HT1080 (cell line): ENCODE measurements at regions not wholly inside any gene's neighbourhood (a gene's known extent, or its start where the extent isn't known, plus 50 kb on each side); places are given as distances from the start of the nearest gene placed in this dataset.
"Not testable (repeated sequence)": the region's sequence is repeated elsewhere in the genome, so short reads cannot be mapped to it uniquely, and the experiment has no call there.

Experiments
- DNase-seq: peaks from one replicate; pipeline ENCODE4 v3.0.0-alpha.2; 2015; ENCODE audit warnings: low read depth

DNA sequence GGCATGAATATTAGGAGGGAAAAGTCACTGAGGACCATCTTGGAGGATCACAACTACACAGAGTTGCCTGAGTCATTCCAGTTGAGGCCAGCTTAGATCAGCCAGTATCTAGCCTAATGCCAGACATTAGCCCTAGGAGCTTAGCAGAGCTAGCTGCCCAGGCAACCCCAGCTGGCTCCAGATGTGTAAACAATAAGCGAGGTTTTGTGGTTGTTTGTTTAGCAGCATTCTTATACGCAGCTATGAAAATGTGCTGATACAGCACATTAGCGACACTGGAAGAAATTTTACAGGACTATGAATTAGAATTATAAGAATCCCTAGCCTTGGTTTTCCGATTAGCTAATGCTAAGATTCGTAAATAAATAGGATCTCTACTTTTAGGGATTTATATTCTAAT lies 59.3 kb downstream of the BTBD3 start:
- no peak for DNase-seq

DNA sequence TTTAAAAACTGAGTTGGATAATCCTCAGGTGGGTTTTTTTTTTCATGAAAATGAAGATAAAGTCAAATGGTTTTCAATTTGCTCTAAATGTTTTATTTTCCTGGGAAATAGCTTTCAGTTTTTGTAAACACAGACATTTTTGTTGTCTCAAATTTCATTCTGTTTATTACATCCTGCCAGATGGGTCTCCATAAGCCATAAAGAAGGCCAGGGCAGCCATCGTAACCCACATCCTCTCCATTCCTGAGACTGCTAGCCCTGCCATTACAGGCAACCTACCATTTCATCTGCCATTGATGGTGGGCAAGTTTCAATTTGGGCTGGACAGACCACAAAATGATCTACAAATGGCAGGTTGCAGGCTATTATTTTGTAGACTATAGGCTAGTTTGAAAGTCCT lies 60.8 kb downstream of the BTBD3 start:
- no peak for DNase-seq

DNA sequence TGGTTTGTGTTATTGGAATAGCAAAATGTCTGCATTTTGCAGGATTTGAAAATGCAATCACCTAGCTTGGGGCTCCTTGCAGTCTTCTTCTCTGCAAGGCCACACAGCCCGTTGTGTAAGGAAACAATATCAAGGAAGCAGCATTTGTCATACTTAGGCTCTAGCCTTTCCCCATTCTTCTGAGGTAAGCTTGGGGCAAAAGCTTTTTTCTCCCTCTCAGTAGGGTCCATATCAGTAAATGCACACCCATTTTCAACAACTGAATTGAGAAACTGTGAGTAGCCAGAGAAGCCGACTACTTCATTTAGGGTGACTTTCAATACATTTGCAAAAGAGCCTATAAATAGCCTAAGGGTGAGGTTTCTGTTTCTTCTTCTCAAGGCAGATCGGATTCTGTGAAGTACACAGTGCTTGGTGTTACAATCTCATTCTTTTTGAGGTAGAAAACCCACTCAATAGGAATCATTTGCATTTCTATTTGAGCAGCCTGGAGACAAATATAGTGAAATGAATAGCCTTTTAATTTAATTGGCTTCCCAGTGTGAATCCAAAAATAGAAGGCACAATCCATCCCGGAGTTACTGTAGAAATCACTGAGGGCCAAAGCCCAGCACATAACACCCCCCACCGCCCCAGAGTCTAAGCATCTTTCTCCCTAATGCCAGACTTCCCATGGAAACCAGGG lies 61.8 kb downstream of the BTBD3 start:
- no peak for DNase-seq

DNA sequence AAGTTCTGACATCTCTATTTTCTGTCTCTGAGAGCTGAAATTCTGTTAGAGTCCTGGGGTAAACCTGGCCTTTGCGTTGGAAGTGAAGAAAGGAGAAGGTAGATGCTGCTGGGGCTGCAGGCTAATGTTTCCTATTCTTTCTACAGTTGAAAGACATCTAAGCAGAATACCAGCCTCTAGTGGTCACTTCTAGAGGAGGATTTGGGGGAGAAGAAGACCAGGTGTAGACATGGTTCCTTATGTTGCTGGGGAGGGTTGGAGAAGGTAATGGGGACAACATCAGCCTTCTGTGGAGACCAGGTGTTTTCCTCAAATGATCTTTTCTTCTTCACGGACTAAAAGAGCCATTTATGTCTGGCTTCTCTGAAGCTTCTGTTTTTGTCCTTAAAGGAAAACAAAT lies 62.6 kb downstream of the BTBD3 start:
- no peak for DNase-seq

GRCh38 chr20:11981366-11981947 lies 63.8 kb downstream of the BTBD3 start:
- DNase-seq, result no peak

DNA sequence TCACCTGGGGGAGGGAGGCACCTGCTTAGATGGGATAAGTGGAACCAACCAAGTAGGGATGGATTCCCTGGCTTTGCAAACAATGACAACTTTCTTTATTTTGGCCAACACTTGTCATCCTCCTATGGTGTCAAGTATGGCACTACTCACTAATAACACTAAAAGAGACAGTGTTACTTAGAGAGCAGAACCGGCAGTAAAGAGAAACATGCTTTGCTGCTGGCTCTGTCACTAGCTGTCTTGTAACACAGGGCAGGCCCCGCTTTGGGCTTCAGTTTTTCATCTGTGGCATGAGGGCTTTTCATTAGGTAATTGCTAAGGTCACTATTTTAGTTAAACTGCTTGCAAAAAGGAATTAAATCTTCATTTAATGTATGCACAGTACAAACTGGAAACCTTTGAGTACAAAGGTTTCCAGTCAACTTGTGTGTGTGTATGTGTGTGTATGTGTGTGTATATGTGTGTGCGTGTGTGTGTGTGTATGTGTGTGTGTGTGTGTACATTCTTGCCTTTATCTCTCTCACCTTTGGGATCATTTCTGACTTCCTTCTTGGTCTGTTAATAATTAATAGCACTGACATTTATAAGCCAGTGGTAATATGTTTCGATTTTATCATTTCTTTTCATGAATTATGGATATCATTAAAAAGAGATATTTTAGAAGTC lies 64.7 kb downstream of the BTBD3 start:
- no peak for DNase-seq

GRCh38 chr20:11982955-11983470 lies 65.3 kb downstream of the BTBD3 start:
- DNase-seq, result no peak

DNA sequence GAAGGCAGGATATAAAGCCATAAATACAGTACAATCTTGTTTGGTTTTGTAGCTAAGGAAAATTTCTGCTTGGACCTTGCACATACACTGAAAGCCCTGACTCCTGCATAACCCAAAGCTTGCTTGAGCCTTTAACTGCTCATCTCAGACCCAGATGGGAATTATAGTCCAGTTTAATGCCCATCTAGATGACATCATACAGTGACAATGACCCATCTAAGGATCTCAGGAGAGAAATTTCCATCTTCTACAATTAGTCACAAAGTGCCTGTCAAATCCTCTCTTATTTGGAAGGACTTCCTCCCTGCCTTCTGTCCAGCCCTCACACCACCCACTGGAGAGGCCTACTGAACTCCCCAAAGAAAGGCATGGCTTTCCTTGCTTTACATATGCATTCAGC lies 69.3 kb downstream of the BTBD3 start:
- DNase-seq, result no peak

DNA sequence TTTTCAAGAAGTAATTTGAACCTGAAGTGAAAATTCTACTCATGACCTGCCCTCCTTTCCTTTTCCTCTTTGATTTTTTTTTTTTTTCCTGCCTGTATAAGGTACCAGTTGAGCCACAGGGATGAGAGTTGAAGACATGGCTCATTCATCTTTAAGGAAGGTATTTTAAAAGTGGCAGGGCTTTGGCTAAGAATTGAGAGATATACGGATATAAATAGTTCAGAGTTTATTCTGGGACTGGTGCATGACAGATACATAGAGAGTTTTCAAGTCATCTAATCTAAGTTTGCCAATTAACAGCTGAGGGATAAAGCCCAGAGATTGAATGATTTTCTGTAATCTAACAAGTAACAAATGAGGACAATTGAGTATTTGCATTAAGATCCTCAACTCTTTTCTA lies 69.8 kb downstream of the BTBD3 start:
- no peak for DNase-seq

DNA sequence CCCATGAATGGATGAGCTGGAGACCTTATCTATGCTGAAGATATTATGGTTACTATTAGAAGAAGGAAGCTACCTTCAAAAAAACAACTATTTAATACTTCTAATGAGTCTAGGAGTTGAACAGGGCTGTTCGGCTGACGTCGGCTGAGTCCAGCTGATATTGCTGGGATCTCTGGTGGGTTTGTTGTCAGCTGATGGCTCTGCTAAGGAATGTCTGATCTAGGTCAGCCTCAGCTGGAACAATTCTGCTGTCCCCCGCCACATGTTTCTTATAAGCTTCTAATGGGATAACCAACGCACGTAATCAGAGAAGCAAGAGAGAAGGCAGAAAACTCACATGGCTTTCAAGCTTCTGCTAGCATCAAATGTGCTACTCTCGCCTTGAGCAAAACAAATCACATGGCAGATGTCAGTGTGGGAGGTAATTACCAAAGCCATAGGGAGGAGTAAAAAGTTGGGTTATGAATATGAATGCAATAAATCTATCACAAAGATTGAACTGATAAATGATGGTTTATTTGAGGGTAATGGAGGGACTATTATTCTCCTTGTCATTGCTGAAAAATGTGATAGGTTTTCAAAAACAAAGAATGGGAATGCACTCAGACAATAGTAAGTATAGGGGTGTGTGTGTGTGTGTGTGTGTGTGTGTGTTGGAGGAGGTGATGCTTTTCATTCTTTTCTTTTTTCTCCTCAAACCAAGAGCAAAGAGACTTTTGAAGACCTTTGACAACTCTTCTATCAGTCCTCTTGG lies 71.5 kb downstream of the BTBD3 start:
- DNase-seq, result no peak

- DNase-seq, result no peak
These were observed 74.7 kb downstream of the BTBD3 start for GRCh38 chr20:11992426-11992825.

DNA sequence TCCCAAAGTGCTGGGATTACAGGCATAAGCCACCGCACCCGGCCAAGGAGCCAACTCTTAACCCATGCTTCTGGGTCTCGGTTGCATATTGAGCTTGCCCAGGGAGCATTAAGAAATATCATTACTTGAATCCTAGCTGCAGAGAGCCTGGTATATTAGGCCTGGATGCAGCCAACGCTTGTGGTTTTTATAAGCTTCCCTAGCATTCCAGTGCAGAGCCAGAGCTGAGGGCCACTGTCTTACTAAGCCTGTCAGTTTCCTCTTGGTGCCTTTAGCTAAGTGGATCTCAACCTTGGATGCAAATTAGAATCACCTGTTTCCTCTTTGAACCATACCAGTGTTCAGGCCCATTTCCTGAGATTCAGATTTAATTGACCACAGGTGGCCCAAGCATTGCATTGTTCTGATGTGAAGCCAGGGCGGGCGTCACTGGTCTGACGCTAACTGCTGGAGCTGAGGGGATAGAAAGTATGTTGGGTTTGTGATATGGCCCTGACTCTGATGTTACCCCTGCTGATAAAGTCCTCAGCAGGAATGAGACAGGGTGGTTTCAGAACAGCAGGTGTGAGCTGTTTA lies 76.3 kb downstream of the BTBD3 start:
- peak; percentile 24 for DNase-seq

DNA sequence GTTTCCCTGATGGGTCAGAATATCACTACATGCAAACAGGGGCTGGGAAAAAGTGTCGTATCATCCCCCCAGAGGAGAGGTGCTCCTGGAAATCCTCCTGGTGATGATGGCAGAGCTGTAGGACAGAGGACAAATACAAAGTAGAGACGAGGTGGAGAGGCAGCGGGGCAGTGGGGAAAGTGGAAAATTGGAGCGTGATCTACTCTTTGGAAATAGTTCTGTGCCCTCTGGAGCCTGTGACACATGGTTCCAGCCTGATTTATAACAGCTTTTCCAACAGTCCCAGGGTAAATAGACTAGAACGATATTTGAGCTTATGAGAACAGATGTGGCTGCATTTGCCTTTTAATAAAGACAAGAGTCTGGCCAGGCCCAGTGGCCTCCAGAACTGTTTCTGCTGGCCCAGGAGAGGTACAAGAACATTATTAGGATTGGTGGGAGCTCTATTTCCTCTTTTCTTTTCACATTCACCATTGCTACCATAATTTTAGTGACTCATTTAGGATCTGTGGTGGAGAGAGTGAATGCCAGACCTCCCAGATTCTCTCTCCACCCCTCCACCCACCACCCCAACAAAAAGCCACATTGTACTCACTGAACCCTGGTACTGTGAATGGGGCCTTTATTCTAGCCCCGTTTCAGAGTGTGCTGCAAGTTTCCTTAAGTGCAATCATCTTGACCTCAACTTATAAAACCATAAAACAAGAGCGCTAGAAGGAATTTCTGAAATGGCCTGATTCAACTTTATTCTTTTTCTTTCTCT lies 78.3 kb downstream of the BTBD3 start:
- peak; percentile 86 for DNase-seq

DNA sequence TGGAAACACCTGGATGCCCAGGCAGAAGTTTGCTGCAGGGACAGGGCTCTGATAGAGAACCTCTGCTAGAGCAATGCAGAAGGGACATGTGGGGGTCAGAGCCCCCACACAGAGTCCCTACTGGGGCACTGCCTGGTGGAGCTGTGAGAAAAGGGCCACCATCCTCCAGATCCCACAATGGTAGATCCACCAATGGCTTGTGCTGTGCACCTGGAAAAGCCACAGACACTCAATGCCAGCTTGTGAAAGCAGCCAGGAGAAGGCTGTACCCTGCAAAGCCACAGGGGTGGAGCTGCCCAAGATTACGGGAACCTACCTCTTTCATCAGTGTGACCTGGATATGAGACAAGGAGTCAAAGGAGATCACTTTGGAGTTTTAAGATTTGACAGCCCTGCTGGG lies 87.1 kb downstream of the BTBD3 start:
- DNase-seq, result not testable (repeated sequence)

DNA sequence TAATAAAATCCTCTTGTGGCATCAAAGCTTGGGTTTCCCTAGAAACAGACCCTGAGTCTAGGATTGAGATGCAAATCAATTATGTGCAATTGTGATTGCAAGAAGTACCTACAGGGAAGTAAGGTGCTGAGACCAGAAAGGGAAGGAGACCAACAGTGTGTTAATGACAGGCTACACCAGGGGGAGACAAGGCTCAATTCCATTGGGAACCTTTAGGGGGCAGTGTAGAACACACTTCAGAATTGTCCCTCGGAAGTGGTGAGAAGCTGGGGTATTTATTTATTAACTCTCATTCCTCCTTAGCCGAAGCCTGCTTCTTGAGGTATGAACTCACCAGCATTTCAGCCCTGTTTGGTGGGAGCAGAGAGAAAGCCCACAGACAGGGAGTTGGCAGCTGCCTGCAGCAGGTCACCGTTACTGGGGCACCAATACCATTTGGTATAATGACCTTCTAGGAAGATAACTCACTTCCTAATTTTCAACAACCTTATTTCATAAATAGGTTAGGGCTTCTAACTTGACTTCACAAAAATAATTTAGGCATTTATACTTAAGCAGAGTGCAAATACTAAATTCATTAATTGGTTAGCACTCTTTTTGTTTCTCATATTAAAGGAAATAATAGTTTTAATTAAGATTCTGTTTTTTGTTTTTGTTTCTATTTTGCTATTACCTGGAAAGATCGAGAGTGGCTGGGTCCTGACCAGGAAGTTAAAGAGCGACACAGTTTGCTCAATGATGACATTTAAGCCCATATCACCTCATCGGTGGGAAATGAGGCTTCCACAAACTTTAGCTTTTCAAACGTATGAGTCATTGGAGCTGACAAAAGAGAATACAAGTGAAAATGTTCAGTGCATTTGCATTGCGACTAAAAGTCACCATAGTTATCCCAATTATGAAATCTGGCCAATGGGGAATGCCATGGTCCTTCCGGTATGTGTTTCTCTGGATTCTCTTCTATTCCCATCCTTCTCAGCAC lies 94.8 kb downstream of the BTBD3 start:
- DNase-seq, result peak; percentile 67

- no peak for DNase-seq
These were observed 96.6 kb downstream of the BTBD3 start for GRCh38 chr20:12014276-12014675.

GRCh38 chr20:12014736-12015135 lies 97.0 kb downstream of the BTBD3 start:
- DNase-seq, result no peak

- DNase-seq, result no peak
These were observed 98.6 kb downstream of the BTBD3 start for GRCh38 chr20:12016291-12016690.

GRCh38 chr20:12019715-12020114 lies 102.0 kb downstream of the BTBD3 start:
- no peak for DNase-seq

DNA sequence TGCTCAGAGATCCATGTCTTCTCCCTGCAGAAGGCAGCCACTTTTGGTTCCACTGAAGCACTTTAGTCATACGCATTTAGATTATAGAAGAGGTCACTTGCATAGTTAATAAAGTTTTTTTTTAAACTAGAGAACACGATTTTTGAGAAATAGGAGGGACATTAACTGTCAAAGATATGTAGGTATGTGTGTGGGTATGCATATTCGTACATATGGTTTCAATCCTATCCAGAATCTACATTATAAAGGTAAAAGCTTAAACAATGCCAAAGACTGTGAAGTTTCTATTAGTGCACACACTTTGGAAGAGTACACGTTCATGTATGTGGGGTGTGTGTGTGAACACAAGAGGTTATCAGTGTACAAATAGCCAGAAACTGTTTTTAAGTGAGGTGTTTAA lies 103.2 kb downstream of the BTBD3 start:
- no peak for DNase-seq
